Trophoblast cell (in vitro differentiated cells and primary cell): ENCODE measurements at regions not wholly inside any gene's neighbourhood (a gene's known extent, or its start where the extent isn't known, plus 50 kb on each side); places are given as distances from the start of the nearest gene placed in this dataset.

Source experiments
- DNase-seq, 2 donors: peaks; one replicate each; pipeline ENCODE4 v3.0.0-alpha.2; 2016
- H2AFZ ChIP-seq: 2 replicates; pipeline ENCODE4 v1.6.1; 2013; ENCODE audit warnings: low read length, moderate library complexity, mild to moderate bottlenecking; ENCODE audit not compliant: insufficient read depth, poor library complexity
- H2AK5ac ChIP-seq: 2 replicates; pipeline ENCODE4 v1.6.1; 2013; ENCODE audit warnings: mild to moderate bottlenecking, low read length
- H2BK120ac ChIP-seq: 2 replicates; pipeline ENCODE4 v1.6.1; 2013; ENCODE audit warnings: low read length, mild to moderate bottlenecking, moderate library complexity; ENCODE audit not compliant: insufficient read depth, poor library complexity
- H2BK12ac ChIP-seq: 2 replicates; pipeline ENCODE4 v1.6.1; 2013; ENCODE audit warnings: mild to moderate bottlenecking, low read length, moderate library complexity
- H2BK5ac ChIP-seq: 2 replicates; pipeline ENCODE4 v1.6.1; 2013; ENCODE audit warnings: low read length, low read depth, moderate library complexity, mild to moderate bottlenecking; ENCODE audit not compliant: poor library complexity
- H3K14ac ChIP-seq: 2 replicates; pipeline ENCODE4 v1.6.1; 2013; ENCODE audit warnings: mild to moderate bottlenecking, low read length
- H3K18ac ChIP-seq: 2 replicates; pipeline ENCODE4 v1.6.1; 2013; ENCODE audit warnings: mild to moderate bottlenecking, low read length
- H3K23ac ChIP-seq: 2 replicates; pipeline ENCODE4 v1.6.1; 2013; ENCODE audit warnings: low read length
- H3K27ac ChIP-seq: 2 replicates; pipeline ENCODE4 v1.5.1; 2013; ENCODE audit warnings: low read depth, mild to moderate bottlenecking, inconsistent platforms, low read length, moderate library complexity
- H3K27me3 ChIP-seq: 2 replicates; pipeline ENCODE4 v1.6.1; 2013; ENCODE audit warnings: inconsistent platforms, mild to moderate bottlenecking, low read length, moderate library complexity; ENCODE audit not compliant: insufficient read depth
- H3K36me3 ChIP-seq, 2 experiments: 1 replicate in 1 of 2; 2 replicates in 1 of 2; pipeline ENCODE4 v1.6.1; 2013; ENCODE audit warnings: low read length in 2 of 2, mild to moderate bottlenecking in 2 of 2, moderate library complexity in 1 of 2; ENCODE audit not compliant: insufficient read depth in 2 of 2, control insufficient read depth in 1 of 2
- H3K4ac ChIP-seq: 2 replicates; pipeline ENCODE4 v1.6.1; 2013; ENCODE audit warnings: low read depth, mild to moderate bottlenecking, low read length, moderate library complexity
- H3K4me1 ChIP-seq, 2 experiments: 1 replicate in 1 of 2; 2 replicates in 1 of 2; pipeline ENCODE4 v1.6.1; 2013; ENCODE audit warnings: low read length in 2 of 2, mild to moderate bottlenecking in 2 of 2, moderate library complexity in 1 of 2; ENCODE audit not compliant: insufficient read depth in 2 of 2, control insufficient read depth in 1 of 2
- H3K4me2 ChIP-seq: 2 replicates; pipeline ENCODE4 v1.6.1; 2013; ENCODE audit warnings: inconsistent platforms, mild to moderate bottlenecking, low read length, moderate library complexity
- H3K4me3 ChIP-seq: 2 replicates; pipeline ENCODE4 v1.5.1; 2013; ENCODE audit warnings: mild to moderate bottlenecking, low read depth, low read length, inconsistent platforms
- H3K79me1 ChIP-seq: one replicate; pipeline ENCODE4 v1.6.1; 2013; ENCODE audit warnings: low read length
- H3K79me2 ChIP-seq: 2 replicates; pipeline ENCODE4 v1.6.1; 2013; ENCODE audit warnings: low read length, mild to moderate bottlenecking; ENCODE audit not compliant: control insufficient read depth, insufficient read depth, poor library complexity
- H3K9ac ChIP-seq: 2 replicates; pipeline ENCODE4 v1.6.1; 2013; ENCODE audit warnings: mild to moderate bottlenecking, low read length
- H3K9me3 ChIP-seq: 2 replicates; pipeline ENCODE4 v1.6.1; 2013; ENCODE audit warnings: low read depth, mild to moderate bottlenecking, control low read depth, inconsistent platforms, low read length; ENCODE audit not compliant: insufficient read depth
- H4K12ac ChIP-seq: 2 replicates; pipeline ENCODE4 v1.6.1; 2013; ENCODE audit warnings: low read depth, mild to moderate bottlenecking, low read length, moderate library complexity
- H4K8ac ChIP-seq: 2 replicates; pipeline ENCODE4 v1.6.1; 2013; ENCODE audit warnings: low read depth, mild to moderate bottlenecking, low read length, moderate library complexity
- H4K91ac ChIP-seq: one replicate; pipeline ENCODE4 v1.6.1; 2013; ENCODE audit warnings: low read depth, mild to moderate bottlenecking, low read length, moderate library complexity
- WGBS: extraction: QIAGEN DNeasy Blood & Tissue Kit; methylation state at CpG from one replicate; pipeline ENCODE4 v1.1.7; 2013; ENCODE audit warnings: missing lambda C conversion rate; ENCODE audit not compliant: insufficient read length, insufficient coverage; ENCODE audit errors: extremely low coverage; 5-methylcytosine and 5-hydroxymethylcytosine counted together

DNA sequence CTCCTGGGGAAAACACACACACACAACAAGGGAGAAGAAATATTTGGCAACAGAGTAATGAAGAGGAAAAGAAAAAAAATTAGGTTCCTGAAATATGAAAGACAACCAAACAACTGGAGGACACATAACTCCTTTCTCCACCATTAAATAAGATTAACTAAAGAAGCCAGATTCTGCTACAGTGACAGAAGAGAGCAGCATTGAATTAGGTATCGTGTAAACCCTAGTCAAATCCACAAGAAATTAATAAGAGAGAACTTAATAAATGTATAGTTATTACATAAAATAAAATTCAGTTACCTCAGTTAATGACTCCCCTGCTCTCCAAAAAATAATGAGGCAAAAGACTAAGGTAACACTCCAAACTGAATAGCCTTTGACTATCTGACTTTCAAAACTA is 306.7 kb downstream of the CRPPA start:
- Histone ChIP-seq H2BK120ac (no peak overlapping the region), H3K27me3 (no peaks in the 10 kb centered on the region), H2AK5ac (no peak overlapping the region), H2BK5ac (no peak overlapping the region), H3K4ac (no peak overlapping the region), H3K9me3 (no peaks in the 10 kb centered on the region), H3K79me2 (no peaks in the 10 kb centered on the region), H3K4me3 (no peak overlapping the region), H2BK12ac (no peak overlapping the region), H4K8ac (no peak overlapping the region), H3K4me2 (no peak overlapping the region), H3K27ac (no peak overlapping the region), H4K91ac (no peak overlapping the region), H3K23ac (no peak overlapping the region), H3K79me1 (no peaks in the 10 kb centered on the region), H3K9ac (no peak overlapping the region), H3K4me1 (no peaks in the 10 kb centered on the region), H3K14ac (no peak overlapping the region), H3K36me3 (no peaks in the 10 kb centered on the region), H3K18ac (no peak overlapping the region), H2AFZ (no peak overlapping the region), H4K12ac (no peak overlapping the region)
- no CpG with 5 or more reads among the region's 1 CpG for WGBS
- peak in 1 of 2 donors; percentile 21 for DNase-seq

- H3K79me1 ChIP-seq: no peaks in the 10 kb centered on the region
- no peak overlapping the region for H2AFZ ChIP-seq
- H3K23ac ChIP-seq: no peak overlapping the region
- no peaks in the 10 kb centered on the region for H3K27me3 ChIP-seq
- no peak overlapping the region for H2BK12ac ChIP-seq
- no peaks in the 10 kb centered on the region for H3K79me2 ChIP-seq
- H3K4ac ChIP-seq: no peak overlapping the region
- H3K9me3 ChIP-seq: no peaks in the 10 kb centered on the region
- no peak overlapping the region for H3K27ac ChIP-seq
- no peak overlapping the region for H3K9ac ChIP-seq
- H3K36me3 ChIP-seq: no peaks in the 10 kb centered on the region
- no peak overlapping the region for H2BK120ac ChIP-seq
- H2BK5ac ChIP-seq: no peak overlapping the region
- no peak overlapping the region for H2AK5ac ChIP-seq
- WGBS: no CpG with 5 or more reads among the region's 2 CpGs
- no peak overlapping the region for H4K8ac ChIP-seq
- H3K18ac ChIP-seq: no peak overlapping the region
- DNase-seq: no peak
- no peak overlapping the region for H3K4me3 ChIP-seq
- H3K4me1 ChIP-seq: no peaks in the 10 kb centered on the region
- no peak overlapping the region for H4K91ac ChIP-seq
- H3K14ac ChIP-seq: no peak overlapping the region
- H3K4me2 ChIP-seq: no peak overlapping the region
- no peak overlapping the region for H4K12ac ChIP-seq
Measured at GRCh38 chr7:16114071-16114470, 307.3 kb downstream of the CRPPA start.

- H4K12ac ChIP-seq: no peak overlapping the region
- no peaks in the 10 kb centered on the region for H3K27me3 ChIP-seq
- H2BK5ac ChIP-seq: no peak overlapping the region
- H3K36me3 ChIP-seq: no peaks in the 10 kb centered on the region
- no peak overlapping the region for H2AK5ac ChIP-seq
- H3K23ac ChIP-seq: no peak overlapping the region
- no peak overlapping the region for H2BK120ac ChIP-seq
- no peak for DNase-seq
- H3K4me3 ChIP-seq: no peak overlapping the region
- no peak overlapping the region for H3K4me2 ChIP-seq
- H4K91ac ChIP-seq: no peak overlapping the region
- no peak overlapping the region for H3K4ac ChIP-seq
- no peaks in the 10 kb centered on the region for H3K79me1 ChIP-seq
- no peaks in the 10 kb centered on the region for H3K9me3 ChIP-seq
- no peak overlapping the region for H3K14ac ChIP-seq
- no peaks in the 10 kb centered on the region for H3K79me2 ChIP-seq
- no peak overlapping the region for H4K8ac ChIP-seq
- no peak overlapping the region for H3K27ac ChIP-seq
- H3K4me1 ChIP-seq: no peaks in the 10 kb centered on the region
- no peak overlapping the region for H2AFZ ChIP-seq
- no peak overlapping the region for H3K9ac ChIP-seq
- H2BK12ac ChIP-seq: no peak overlapping the region
- no peak overlapping the region for H3K18ac ChIP-seq
Measured at GRCh38 chr7:16113058-16113457, 308.3 kb downstream of the CRPPA start.

DNA sequence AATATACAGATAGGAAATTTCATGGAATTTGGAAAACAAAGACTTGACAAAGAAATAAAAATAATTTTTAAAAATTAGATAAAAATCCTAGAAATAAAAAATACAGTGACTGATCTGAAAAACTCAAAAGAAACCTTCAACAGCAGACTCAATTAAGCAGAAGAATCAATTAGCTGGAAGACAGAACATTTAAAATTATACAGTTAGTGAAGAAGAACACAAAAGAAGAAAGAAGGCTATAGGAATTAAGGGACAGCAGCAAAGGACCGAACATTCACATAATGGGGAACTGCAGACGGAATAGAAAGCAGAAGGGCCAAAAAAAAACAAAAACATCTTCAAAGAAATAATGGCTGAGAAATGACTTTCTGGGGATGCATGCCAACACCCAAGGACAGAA is 314.5 kb downstream of the CRPPA start:
- DNase-seq: no peak
- no peak overlapping the region for H3K23ac ChIP-seq
- H4K8ac ChIP-seq: no peak overlapping the region
- H2AK5ac ChIP-seq: no peak overlapping the region
- H3K27me3 ChIP-seq: no peaks in the 10 kb centered on the region
- no peak overlapping the region for H4K12ac ChIP-seq
- WGBS: no CpG with 5 or more reads among the region's 2 CpGs
- H3K18ac ChIP-seq: no peak overlapping the region
- no peaks in the 10 kb centered on the region for H3K4me1 ChIP-seq
- no peaks in the 10 kb centered on the region for H3K36me3 ChIP-seq
- H3K14ac ChIP-seq: no peak overlapping the region
- H2AFZ ChIP-seq: no peak overlapping the region
- H2BK5ac ChIP-seq: no peak overlapping the region
- no peaks in the 10 kb centered on the region for H3K79me2 ChIP-seq
- H2BK120ac ChIP-seq: no peak overlapping the region
- no peak overlapping the region for H3K9ac ChIP-seq
- H3K79me1 ChIP-seq: no peaks in the 10 kb centered on the region
- H2BK12ac ChIP-seq: no peak overlapping the region
- peaks cover 3% of the 10 kb centered on the region for H3K9me3 ChIP-seq
- H4K91ac ChIP-seq: no peak overlapping the region
- H3K4me2 ChIP-seq: no peak overlapping the region
- no peak overlapping the region for H3K4me3 ChIP-seq
- H3K27ac ChIP-seq: no peak overlapping the region
- no peak overlapping the region for H3K4ac ChIP-seq

GRCh38 chr7:16106300-16106699 is 315.0 kb downstream of the CRPPA start:
- Histone ChIP-seq H3K9ac (no peak overlapping the region), H3K14ac (no peak overlapping the region), H2BK120ac (no peak overlapping the region), H3K9me3 (peaks cover 3% of the 10 kb centered on the region), H3K27me3 (no peaks in the 10 kb centered on the region), H2AK5ac (no peak overlapping the region), H3K4me2 (no peak overlapping the region), H4K12ac (no peak overlapping the region), H3K4me3 (no peak overlapping the region), H3K27ac (no peak overlapping the region), H3K36me3 (no peaks in the 10 kb centered on the region), H2BK12ac (no peak overlapping the region), H3K18ac (no peak overlapping the region), H3K23ac (no peak overlapping the region), H3K79me1 (no peaks in the 10 kb centered on the region), H3K4me1 (no peaks in the 10 kb centered on the region), H2BK5ac (no peak overlapping the region), H4K91ac (no peak overlapping the region), H3K4ac (no peak overlapping the region), H2AFZ (no peak overlapping the region), H4K8ac (no peak overlapping the region), H3K79me2 (no peaks in the 10 kb centered on the region)
- no peak for DNase-seq
- no CpG with 5 or more reads among the region's 1 CpG for WGBS
